Gastrocnemius medialis (tissue), 4 donors: ENCODE measurements at regions not wholly inside any gene's neighbourhood (a gene's known extent, or its start where the extent isn't known, plus 50 kb on each side); places are given as distances from the start of the nearest gene placed in this dataset.

Source experiments
- ATAC-seq, 2 donors: fragments of 150-250 bp; one replicate each; pipeline ENCODE4 v1.9.1; 2016
- DNase-seq, 2 donors: peaks; one replicate each; pipeline ENCODE4 v3.0.0-alpha.2; 2019
- H3K27ac ChIP-seq, 4 donors: fragments of 200-600 bp; sonication (generic); 1 replicate in 1 of 4; 2 replicates in 3 of 4; pipeline ENCODE4 v1.5.1; 2016 to 2018; ENCODE audit warnings: mild to moderate bottlenecking in 2 of 4, moderate library complexity in 1 of 4
- H3K27me3 ChIP-seq, 3 donors: fragments of 200-600 bp; sonication (generic) in 2 of 3; 1 replicate in 1 of 3; 2 replicates in 2 of 3; pipeline versions ENCODE4 v1.5.1 to v1.6.0; 2016 to 2019; ENCODE audit warnings: mild to moderate bottlenecking in 1 of 3, moderate library complexity in 1 of 3
- H3K36me3 ChIP-seq, 2 donors: fragments of 200-600 bp; sonication (generic) in 1 of 2; one replicate each; pipeline ENCODE4 v1.5.1; 2017 to 2018
- H3K4me1 ChIP-seq, 2 donors: fragments of 200-600 bp; sonication (generic) in 1 of 2; one replicate each; pipeline ENCODE4 v1.5.1; 2016 to 2017; ENCODE audit warnings: mild to moderate bottlenecking in 2 of 2
- H3K4me3 ChIP-seq, 4 donors: fragments of 200-600 bp; sonication (generic) in 3 of 4; 1 replicate in 1 of 4; 2 replicates in 3 of 4; pipeline ENCODE4 v1.5.1; 2016 to 2019; ENCODE audit warnings: mild to moderate bottlenecking in 2 of 4
- H3K9me3 ChIP-seq, 3 donors: fragments of 200-600 bp; sonication (generic) in 2 of 3; 1 replicate in 1 of 3; 2 replicates in 2 of 3; pipeline ENCODE4 v1.5.1; 2016 to 2019
- POLR2A ChIP-seq, 2 donors: fragments of 450-650 bp; IDR thresholded peaks; one replicate each; pipeline ENCODE4 v1.6.1; 2017; ENCODE audit warnings: antibody characterized with exemption in 2 of 2, mild to moderate bottlenecking in 2 of 2, moderate library complexity in 2 of 2
- in situ Hi-C, 4 donors: fragments of 200-750 bp; cut with MboI; loops; one replicate each; pipeline versions ENCODE4 v1.15.0 to v1.8.0; 2017; ENCODE audit warnings: low sequenced_read_pairs in 4 of 4
- intact Hi-C: fragments of 100-400 bp; cut with DNase I; formaldehyde crosslinking; loops from one replicate; pipeline ENCODE4 v1.15.1; 2023; ENCODE audit warnings: low total_unique reads
- TF ChIP-seq, protein P1 (sequence below), 5 experiments: fragments of 450-650 bp in 3 of 5; fragments of 200-600 bp in 2 of 5; sonication (generic) in 2 of 5; IDR thresholded peaks in 4 of 5; conservative IDR thresholded peaks in 1 of 5; 1 replicate in 4 of 5; 2 replicates in 1 of 5; pipeline ENCODE4 v1.5.1; 2016 to 2019; ENCODE audit warnings: antibody characterized with exemption in 5 of 5, mild to moderate bottlenecking in 3 of 5, moderate library complexity in 3 of 5

DNA sequence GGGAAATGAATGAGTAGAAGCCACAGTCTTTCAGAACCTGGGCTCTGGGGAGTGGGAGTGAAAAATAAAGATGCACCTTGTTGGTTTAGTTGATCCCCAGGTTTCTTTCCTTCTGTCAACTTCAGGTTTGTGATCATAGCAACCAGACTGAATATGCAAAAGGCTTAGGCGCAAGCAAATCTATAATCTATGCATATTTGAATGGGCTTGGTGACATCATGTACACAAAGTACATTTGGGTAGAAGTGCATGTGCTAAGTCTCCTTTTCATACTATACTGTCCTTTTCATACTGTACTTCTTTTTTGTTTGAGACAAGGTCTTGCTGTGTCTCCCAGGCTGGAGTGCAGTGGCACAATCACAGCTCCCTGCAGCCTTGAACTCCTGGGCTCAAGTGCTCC lies 132.4 kb upstream of the C2CD4B start:
- H3K27me3 ChIP-seq, result no peaks in the 10 kb centered on the region
- in situ Hi-C loops, result loop anchor here in 1 of 4 donors (25.0 kb wide), 1 partner anchor 410 kb away; no protein-coding TSS in a partner anchor
- H3K9me3 ChIP-seq, result no peaks in the 10 kb centered on the region
- H3K27ac ChIP-seq, result no peak overlapping the region
- TF ChIP-seq, protein P1, sequence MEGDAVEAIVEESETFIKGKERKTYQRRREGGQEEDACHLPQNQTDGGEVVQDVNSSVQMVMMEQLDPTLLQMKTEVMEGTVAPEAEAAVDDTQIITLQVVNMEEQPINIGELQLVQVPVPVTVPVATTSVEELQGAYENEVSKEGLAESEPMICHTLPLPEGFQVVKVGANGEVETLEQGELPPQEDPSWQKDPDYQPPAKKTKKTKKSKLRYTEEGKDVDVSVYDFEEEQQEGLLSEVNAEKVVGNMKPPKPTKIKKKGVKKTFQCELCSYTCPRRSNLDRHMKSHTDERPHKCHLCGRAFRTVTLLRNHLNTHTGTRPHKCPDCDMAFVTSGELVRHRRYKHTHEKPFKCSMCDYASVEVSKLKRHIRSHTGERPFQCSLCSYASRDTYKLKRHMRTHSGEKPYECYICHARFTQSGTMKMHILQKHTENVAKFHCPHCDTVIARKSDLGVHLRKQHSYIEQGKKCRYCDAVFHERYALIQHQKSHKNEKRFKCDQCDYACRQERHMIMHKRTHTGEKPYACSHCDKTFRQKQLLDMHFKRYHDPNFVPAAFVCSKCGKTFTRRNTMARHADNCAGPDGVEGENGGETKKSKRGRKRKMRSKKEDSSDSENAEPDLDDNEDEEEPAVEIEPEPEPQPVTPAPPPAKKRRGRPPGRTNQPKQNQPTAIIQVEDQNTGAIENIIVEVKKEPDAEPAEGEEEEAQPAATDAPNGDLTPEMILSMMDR (IDR thresholded peaks at IDR 0.05 in 4 of 5, conservative IDR thresholded peaks at IDR 0.05 in 1 of 5), result no peak
- no peak for TF ChIP-seq POLR2A (IDR thresholded peaks at IDR 0.05)
- DNase-seq (no peak), ATAC-seq (no peak)
- H3K4me1 ChIP-seq, result peaks cover 0 to 4% of the 10 kb centered on the region in 2 donors
- H3K36me3 ChIP-seq, result no peaks in the 10 kb centered on the region
- intact Hi-C loops, result no loop called here
- H3K4me3 ChIP-seq, result no peak overlapping the region

DNA sequence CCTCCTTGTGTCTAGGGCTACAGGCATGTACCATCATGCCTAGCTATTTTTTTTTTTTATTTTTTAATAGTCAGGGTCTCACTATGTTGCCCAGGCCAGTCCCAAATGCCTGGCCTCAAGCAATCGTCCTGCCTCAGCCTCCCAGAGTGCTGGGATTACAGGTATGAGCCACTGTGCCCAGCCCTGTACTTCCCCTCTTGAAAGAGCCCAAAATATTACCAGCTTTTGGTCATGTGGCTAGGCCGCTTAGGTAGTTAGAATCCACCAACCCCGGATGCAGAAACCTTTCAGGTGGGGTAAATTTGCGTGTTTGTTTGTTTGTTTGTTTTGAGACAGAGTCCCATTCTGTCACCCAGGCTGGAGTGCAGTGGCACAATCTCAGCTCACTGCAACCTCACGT lies 132.8 kb upstream of the C2CD4B start:
- H3K36me3 ChIP-seq, result no peaks in the 10 kb centered on the region

DNA sequence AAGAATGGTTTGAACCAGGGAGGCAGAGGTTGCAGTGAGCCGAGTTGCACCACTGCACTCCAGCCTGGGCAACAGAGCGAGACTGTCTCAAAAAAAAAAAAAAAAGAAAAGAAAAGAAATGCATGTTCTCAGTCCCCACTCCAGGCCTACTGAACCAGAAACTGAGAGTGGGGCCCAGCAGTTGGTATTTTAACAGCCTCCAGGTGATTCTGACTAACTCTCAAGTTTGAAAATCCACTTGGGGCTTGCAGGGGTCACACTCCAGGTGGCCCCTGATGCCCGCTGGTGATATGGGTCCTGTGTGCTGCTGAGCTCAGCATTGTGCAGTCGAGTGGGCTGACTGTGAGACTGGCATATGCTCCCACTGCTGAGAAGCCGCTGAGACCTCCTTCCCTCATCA lies 133.7 kb upstream of the C2CD4B start:
- H3K4me1 ChIP-seq, result peaks cover 0 to 4% of the 10 kb centered on the region in 2 donors
- H3K4me3 ChIP-seq, result no peak overlapping the region
- in situ Hi-C loops, result loop anchor here in 1 of 4 donors (25.0 kb wide), 1 partner anchor 412 kb away; no protein-coding TSS in a partner anchor
- no peak for DNase-seq
- no peak for ATAC-seq
- H3K9me3 ChIP-seq, result no peaks in the 10 kb centered on the region
- TF ChIP-seq, protein P1 (IDR thresholded peaks at IDR 0.05 in 4 of 5, conservative IDR thresholded peaks at IDR 0.05 in 1 of 5), result no peak
- TF ChIP-seq POLR2A (IDR thresholded peaks at IDR 0.05), result no peak
- no peaks in the 10 kb centered on the region for H3K36me3 ChIP-seq
- H3K27ac ChIP-seq, result no peak overlapping the region
- intact Hi-C loops, result no loop called here
- no peaks in the 10 kb centered on the region for H3K27me3 ChIP-seq

More for the DNA sequence above, 132.8 kb upstream of the C2CD4B start:
- Histone ChIP-seq H3K27ac (no peak overlapping the region), H3K4me3 (no peak overlapping the region), H3K27me3 (no peaks in the 10 kb centered on the region), H3K9me3 (no peaks in the 10 kb centered on the region), H3K4me1 (peaks cover 0 to 4% of the 10 kb centered on the region in 2 donors)
- in situ Hi-C loops (loop anchor here in 1 of 4 donors (25.0 kb wide), 1 partner anchor 411 kb away; no protein-coding TSS in a partner anchor), intact Hi-C loops (no loop called here)
- DNase-seq (no peak), ATAC-seq (no peak)
- no peak for TF ChIP-seq POLR2A (IDR thresholded peaks at IDR 0.05)
- TF ChIP-seq, protein P1 (IDR thresholded peaks at IDR 0.05 in 4 of 5, conservative IDR thresholded peaks at IDR 0.05 in 1 of 5), result no peak

DNA sequence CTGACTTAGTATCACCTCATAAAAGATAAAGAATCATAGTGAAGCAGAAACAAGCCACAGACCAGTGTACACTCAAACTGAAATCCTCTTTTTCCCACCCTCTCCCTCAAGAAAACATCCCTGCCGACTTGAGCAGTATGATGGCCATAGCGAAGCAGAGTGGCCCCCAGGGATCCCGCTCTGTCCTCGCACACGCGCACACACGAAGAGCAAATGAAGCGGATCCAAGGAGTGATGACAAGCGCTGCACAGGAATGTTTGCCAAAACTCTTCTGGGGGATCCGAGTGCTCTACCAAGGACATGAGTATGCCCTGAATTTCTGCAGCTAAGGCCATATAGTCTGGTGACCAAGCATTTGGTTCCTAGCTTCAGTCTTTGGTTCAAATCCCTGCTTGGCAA lies 134.5 kb upstream of the C2CD4B start:
- intact Hi-C loops (no loop called here), in situ Hi-C loops (loop anchor here in 1 of 4 donors (25.0 kb wide), 1 partner anchor 412 kb away; no protein-coding TSS in a partner anchor)
- H3K4me3 ChIP-seq, result no peak overlapping the region
- TF ChIP-seq, protein P1 (IDR thresholded peaks at IDR 0.05 in 4 of 5, conservative IDR thresholded peaks at IDR 0.05 in 1 of 5), result no peak
- no peak for TF ChIP-seq POLR2A (IDR thresholded peaks at IDR 0.05)
- H3K36me3 ChIP-seq, result no peaks in the 10 kb centered on the region
- peaks cover 0 to 4% of the 10 kb centered on the region in 2 donors for H3K4me1 ChIP-seq
- H3K27me3 ChIP-seq, result no peaks in the 10 kb centered on the region
- H3K27ac ChIP-seq, result no peak overlapping the region
- no peak for DNase-seq
- no peak for ATAC-seq
- no peaks in the 10 kb centered on the region for H3K9me3 ChIP-seq
